Neural crest cell (in vitro differentiated cells): ENCODE measurements at regions not wholly inside any gene's neighbourhood (a gene's known extent, or its start where the extent isn't known, plus 50 kb on each side); places are given as distances from the start of the nearest gene placed in this dataset.
A peak's percentile ranks its signal among the peaks of the same experiment; 100 is the strongest.

Experiments
- DNase-seq: peaks from one replicate; pipeline ENCODE4 v3.0.0; 2021; ENCODE audit warnings: low read depth, mixed read lengths, low spot score
- H3K27ac Mint-ChIP-seq: one replicate; pipeline ENCODE4 v1.8.0; 2021; ENCODE audit warnings: mild to moderate bottlenecking, mixed read lengths; ENCODE audit not compliant: unreplicated experiment
- H3K27me3 Mint-ChIP-seq: 2 replicates; pipeline ENCODE4 v1.8.0; 2021; ENCODE audit warnings: low read depth, mild to moderate bottlenecking, mixed read lengths
- H3K36me3 Mint-ChIP-seq: 2 replicates; pipeline ENCODE4 v1.8.0; 2021; ENCODE audit warnings: low read depth, mild to moderate bottlenecking, mixed read lengths
- H3K4me1 Mint-ChIP-seq: 2 replicates; pipeline ENCODE4 v1.8.0; 2021; ENCODE audit warnings: mixed read lengths
- H3K4me3 Mint-ChIP-seq: one replicate; pipeline ENCODE4 v1.8.0; 2021; ENCODE audit warnings: mild to moderate bottlenecking, mixed read lengths
- H3K9me3 Mint-ChIP-seq: 2 replicates; pipeline ENCODE4 v1.8.0; 2021; ENCODE audit warnings: mixed read lengths
- CTCF ChIP-seq: fragments of 200-600 bp; sonication (generic); conservative IDR thresholded peaks from 2 replicates; pipeline ENCODE4 v1.5.0; 2021; ENCODE audit warnings: antibody characterized with exemption, mild to moderate bottlenecking

DNA sequence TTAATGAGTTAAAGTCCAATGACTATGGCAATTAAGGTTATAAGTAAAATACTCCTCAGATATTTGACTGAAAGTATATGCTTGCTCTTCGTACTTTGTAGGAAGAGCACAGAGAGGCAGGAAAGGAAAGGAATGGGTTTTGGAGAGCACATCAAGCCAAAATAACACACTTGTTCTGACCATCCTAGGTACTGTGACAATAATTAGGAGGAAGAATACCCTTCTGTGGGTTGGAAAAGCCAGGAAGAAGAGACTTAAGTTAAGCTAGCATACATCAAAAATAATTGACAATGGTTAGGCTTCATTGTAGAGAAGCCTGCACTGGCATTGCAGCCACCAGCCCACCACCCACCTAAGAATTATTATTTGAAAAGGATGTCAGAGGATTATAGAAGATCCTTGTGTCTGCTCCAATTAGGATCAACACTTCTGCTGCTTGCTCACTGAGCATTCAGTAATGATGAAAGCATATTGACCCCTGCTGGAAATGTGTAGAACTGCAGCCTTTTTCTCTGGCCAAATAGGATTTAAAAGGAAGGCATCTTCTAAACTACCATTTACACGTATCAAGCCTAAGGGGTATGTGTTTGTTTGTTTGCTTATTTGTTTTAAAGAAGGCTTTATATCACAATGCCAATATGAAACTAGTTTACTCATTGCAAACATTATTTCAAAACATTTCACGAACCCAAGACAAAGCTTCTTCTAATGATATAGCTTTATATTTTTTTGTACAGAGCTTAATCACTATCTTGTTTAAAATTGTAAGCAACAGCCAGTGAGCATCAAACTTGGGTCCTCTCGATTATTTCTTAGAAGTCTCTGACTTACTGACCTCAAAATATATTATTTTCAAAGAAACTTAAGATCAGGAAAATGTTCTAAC, 286.2 kb upstream of the TET2 start:
- peak; percentile 60 for DNase-seq
- Mint-ChIP-seq H3K27me3 (no peaks in the 10 kb centered on the region), H3K9me3 (peaks cover 2% of the 10 kb centered on the region), H3K4me1 (peaks cover 8% of the 10 kb centered on the region), H3K4me3 (no peak overlapping the region), H3K27ac (no peak overlapping the region), H3K36me3 (peaks cover 2% of the 10 kb centered on the region)
- peak; percentile 94 for TF ChIP-seq CTCF

GRCh38 chr4:104866809-104867208, 279.9 kb upstream of the TET2 start:
- H3K4me3 Mint-ChIP-seq, result no peak overlapping the region
- no peak for DNase-seq
- no peak overlapping the region for H3K27ac Mint-ChIP-seq
- H3K4me1 Mint-ChIP-seq, result no peaks in the 10 kb centered on the region
- peaks cover 2% of the 10 kb centered on the region for H3K9me3 Mint-ChIP-seq
- peaks cover 2% of the 10 kb centered on the region for H3K36me3 Mint-ChIP-seq
- no peak for TF ChIP-seq CTCF
- no peaks in the 10 kb centered on the region for H3K27me3 Mint-ChIP-seq

- Mint-ChIP-seq H3K9me3 (no peaks in the 10 kb centered on the region), H3K4me1 (no peaks in the 10 kb centered on the region), H3K36me3 (no peaks in the 10 kb centered on the region), H3K27me3 (no peaks in the 10 kb centered on the region), H3K27ac (no peak overlapping the region), H3K4me3 (no peak overlapping the region)
- no peak for DNase-seq
- TF ChIP-seq CTCF, result no peak
These were observed 278.1 kb upstream of the TET2 start for GRCh38 chr4:104868533-104868932.

DNA sequence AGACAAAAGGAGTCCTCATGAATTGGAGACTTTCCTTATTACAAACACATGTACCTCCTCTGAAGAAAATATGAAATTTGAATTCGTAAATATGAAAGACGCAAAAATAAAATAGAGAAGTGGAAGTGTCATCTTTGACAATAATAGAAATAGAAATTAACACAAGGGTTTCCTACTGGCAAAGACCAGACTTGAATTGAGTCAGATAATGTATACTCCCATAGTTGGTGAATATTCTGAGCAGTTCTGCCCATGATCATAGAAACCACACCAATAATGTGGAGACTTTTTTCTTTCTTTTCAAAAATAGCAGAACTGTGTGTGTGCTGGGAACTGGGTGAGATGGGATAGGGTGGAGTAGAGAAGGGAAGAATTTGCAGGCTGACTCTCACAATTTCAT, 277.7 kb upstream of the TET2 start:
- Mint-ChIP-seq H3K4me3 (no peak overlapping the region), H3K27me3 (no peaks in the 10 kb centered on the region), H3K4me1 (no peaks in the 10 kb centered on the region), H3K27ac (no peak overlapping the region), H3K36me3 (no peaks in the 10 kb centered on the region), H3K9me3 (no peaks in the 10 kb centered on the region)
- no peak for DNase-seq
- TF ChIP-seq CTCF, result no peak

DNA sequence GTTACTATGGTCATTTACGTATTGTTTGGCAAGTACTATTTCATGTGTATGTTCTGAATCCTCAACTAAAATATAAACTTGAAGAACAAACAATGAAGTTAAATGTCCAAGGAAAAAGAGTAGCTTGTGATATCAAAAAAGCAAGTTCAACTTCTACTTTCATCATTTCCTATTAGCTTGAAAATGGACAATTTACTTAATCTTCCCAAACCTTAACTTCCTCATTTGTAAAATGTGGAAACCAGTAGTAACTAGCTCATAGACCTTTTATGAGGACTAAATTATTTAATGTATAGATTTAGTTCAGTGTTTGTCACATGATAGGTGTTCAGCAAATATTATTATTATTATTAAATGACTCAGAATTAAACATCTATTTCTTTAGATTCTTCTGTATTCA, 276.8 kb upstream of the TET2 start:
- no peak for TF ChIP-seq CTCF
- H3K9me3 Mint-ChIP-seq, result no peaks in the 10 kb centered on the region
- no peak for DNase-seq
- no peak overlapping the region for H3K27ac Mint-ChIP-seq
- no peaks in the 10 kb centered on the region for H3K36me3 Mint-ChIP-seq
- H3K4me3 Mint-ChIP-seq, result no peak overlapping the region
- no peaks in the 10 kb centered on the region for H3K4me1 Mint-ChIP-seq
- H3K27me3 Mint-ChIP-seq, result no peaks in the 10 kb centered on the region
